ENCODE measurements at regions not wholly inside any gene's neighbourhood (a gene's known extent, or its start where the extent isn't known, plus 50 kb on each side); places are given as distances from the start of the nearest gene placed in this dataset.

DNA sequence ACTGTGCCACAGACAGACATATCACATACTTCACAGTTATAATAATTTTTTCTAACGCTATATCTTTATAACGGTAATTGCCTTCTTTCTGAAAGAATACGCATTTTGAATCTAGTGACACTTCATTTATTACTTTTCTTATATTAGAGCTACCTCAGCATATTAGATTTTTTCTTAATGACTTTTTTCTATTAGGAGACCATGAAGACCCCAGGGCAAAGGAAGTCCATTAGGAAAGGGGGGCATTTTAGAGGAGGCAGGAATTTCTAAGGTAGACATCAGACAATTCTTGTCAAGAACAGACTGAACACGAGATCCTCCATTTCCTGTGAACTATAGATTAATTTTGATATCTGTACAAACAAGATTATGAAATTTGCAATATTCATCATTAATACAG, 90.5 kb upstream of the NSMCE3 start:
- H2AFZ ChIP-seq (ENCODE audit: control insufficient read depth, low read length): no peak overlapping the region
- H3K9me1 ChIP-seq (ENCODE audit: control insufficient read depth, extremely low read depth, insufficient read depth, low read length): no peaks in the 10 kb centered on the region
- H3K4me3 ChIP-seq (ENCODE audit: control insufficient read depth in 2 of 3, extremely low read depth in 1 of 3, insufficient read depth in 2 of 3, low read depth in 1 of 3, low read length in 3 of 3): no peak overlapping the region
- no peak for FAIRE-seq
- no peaks in the 10 kb centered on the region for H4K20me1 ChIP-seq (ENCODE audit: control insufficient read depth, extremely low read depth, insufficient read depth, low read length)
- dilution Hi-C loops (cut with MboI; ENCODE audit: extremely low pct_ligation_motif_present, low sequenced_read_pairs): no loop called here
- DNase-seq (ENCODE audit: low read depth, low spot score): no peak
- H3K27ac ChIP-seq (ENCODE audit: control insufficient read depth, insufficient read depth, low read length): no peak overlapping the region
- no peak overlapping the region for H3K9ac ChIP-seq (ENCODE audit: control insufficient read depth, extremely low read depth, insufficient read depth, low read length)
- H3K9me3 ChIP-seq (ENCODE audit: control insufficient read depth, low read depth, low read length): no peaks in the 10 kb centered on the region
- H3K36me3 ChIP-seq (ENCODE audit: control insufficient read depth in 2 of 2, extremely low read depth in 1 of 2, insufficient read depth in 2 of 2, low read length in 2 of 2): no peaks in the 10 kb centered on the region
- H3K4me1 ChIP-seq (ENCODE audit: control insufficient read depth, extremely low read depth, insufficient read depth, low read length): no peaks in the 10 kb centered on the region
- H3K79me2 ChIP-seq (ENCODE audit: control insufficient read depth, insufficient read depth, low read length): no peaks in the 10 kb centered on the region
- TF ChIP-seq, protein P1, sequence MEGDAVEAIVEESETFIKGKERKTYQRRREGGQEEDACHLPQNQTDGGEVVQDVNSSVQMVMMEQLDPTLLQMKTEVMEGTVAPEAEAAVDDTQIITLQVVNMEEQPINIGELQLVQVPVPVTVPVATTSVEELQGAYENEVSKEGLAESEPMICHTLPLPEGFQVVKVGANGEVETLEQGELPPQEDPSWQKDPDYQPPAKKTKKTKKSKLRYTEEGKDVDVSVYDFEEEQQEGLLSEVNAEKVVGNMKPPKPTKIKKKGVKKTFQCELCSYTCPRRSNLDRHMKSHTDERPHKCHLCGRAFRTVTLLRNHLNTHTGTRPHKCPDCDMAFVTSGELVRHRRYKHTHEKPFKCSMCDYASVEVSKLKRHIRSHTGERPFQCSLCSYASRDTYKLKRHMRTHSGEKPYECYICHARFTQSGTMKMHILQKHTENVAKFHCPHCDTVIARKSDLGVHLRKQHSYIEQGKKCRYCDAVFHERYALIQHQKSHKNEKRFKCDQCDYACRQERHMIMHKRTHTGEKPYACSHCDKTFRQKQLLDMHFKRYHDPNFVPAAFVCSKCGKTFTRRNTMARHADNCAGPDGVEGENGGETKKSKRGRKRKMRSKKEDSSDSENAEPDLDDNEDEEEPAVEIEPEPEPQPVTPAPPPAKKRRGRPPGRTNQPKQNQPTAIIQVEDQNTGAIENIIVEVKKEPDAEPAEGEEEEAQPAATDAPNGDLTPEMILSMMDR (optimal IDR thresholded peaks at IDR 0.05 in 1 of 3, IDR thresholded peaks at IDR 0.05 in 1 of 3, conservative IDR thresholded peaks at IDR 0.05 in 1 of 3; ENCODE audit: extremely low read depth in 1 of 3, insufficient read depth in 2 of 3, low read length in 3 of 3): no peak
- TF ChIP-seq EZH2 (IDR thresholded peaks at IDR 0.05; ENCODE audit: low read length): no peak
- no peak overlapping the region for H3K4me2 ChIP-seq (ENCODE audit: control insufficient read depth, extremely low read depth, insufficient read depth, low read depth, low read length)
- no peaks in the 10 kb centered on the region for H3K27me3 ChIP-seq (ENCODE audit: control insufficient read depth, extremely low read depth, insufficient read depth, low read length)

DNA sequence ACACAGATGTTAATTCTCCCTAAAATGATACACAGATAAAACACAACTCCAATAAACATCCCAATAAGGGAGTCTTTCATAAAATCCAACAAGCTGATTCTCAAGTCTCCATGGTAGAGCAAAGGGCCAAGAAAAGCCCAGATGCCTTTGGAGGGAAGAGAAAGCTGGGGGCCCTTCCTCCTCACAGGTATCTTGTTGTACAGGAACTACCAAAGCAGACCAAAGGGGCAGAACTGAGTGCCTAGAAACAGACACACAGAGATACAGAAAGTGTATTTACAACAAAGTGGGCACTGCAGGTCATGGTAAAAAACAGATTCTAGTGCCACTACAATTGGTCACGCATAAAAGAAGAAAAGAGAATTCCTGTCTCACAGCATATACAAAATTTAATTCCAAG, 87.2 kb upstream of the NSMCE3 start:
- Histone ChIP-seq H3K36me3 (ENCODE audit: control insufficient read depth in 2 of 2, extremely low read depth in 1 of 2, insufficient read depth in 2 of 2, low read length in 2 of 2) (no peaks in the 10 kb centered on the region), H3K4me2 (ENCODE audit: control insufficient read depth, extremely low read depth, insufficient read depth, low read depth, low read length) (no peak overlapping the region), H4K20me1 (ENCODE audit: control insufficient read depth, extremely low read depth, insufficient read depth, low read length) (no peaks in the 10 kb centered on the region), H3K27me3 (ENCODE audit: control insufficient read depth, extremely low read depth, insufficient read depth, low read length) (no peaks in the 10 kb centered on the region), H3K27ac (ENCODE audit: control insufficient read depth, insufficient read depth, low read length) (no peak overlapping the region), H3K9ac (ENCODE audit: control insufficient read depth, extremely low read depth, insufficient read depth, low read length) (no peak overlapping the region), H2AFZ (ENCODE audit: control insufficient read depth, low read length) (no peak overlapping the region), H3K79me2 (ENCODE audit: control insufficient read depth, insufficient read depth, low read length) (no peaks in the 10 kb centered on the region), H3K4me1 (ENCODE audit: control insufficient read depth, extremely low read depth, insufficient read depth, low read length) (no peaks in the 10 kb centered on the region), H3K9me1 (ENCODE audit: control insufficient read depth, extremely low read depth, insufficient read depth, low read length) (no peaks in the 10 kb centered on the region), H3K4me3 (ENCODE audit: control insufficient read depth in 2 of 3, extremely low read depth in 1 of 3, insufficient read depth in 2 of 3, low read depth in 1 of 3, low read length in 3 of 3) (no peak overlapping the region), H3K9me3 (ENCODE audit: control insufficient read depth, low read depth, low read length) (no peaks in the 10 kb centered on the region)
- dilution Hi-C loops (cut with MboI; ENCODE audit: extremely low pct_ligation_motif_present, low sequenced_read_pairs): no loop called here
- FAIRE-seq (no peak), DNase-seq (ENCODE audit: low read depth, low spot score) (no peak)
- TF ChIP-seq, protein P1 (optimal IDR thresholded peaks at IDR 0.05 in 1 of 3, IDR thresholded peaks at IDR 0.05 in 1 of 3, conservative IDR thresholded peaks at IDR 0.05 in 1 of 3; ENCODE audit: extremely low read depth in 1 of 3, insufficient read depth in 2 of 3, low read length in 3 of 3): no peak
- no peak for TF ChIP-seq EZH2 (IDR thresholded peaks at IDR 0.05; ENCODE audit: low read length)
